Brain microvascular endothelial cell (primary cell): ENCODE measurements at regions not wholly inside any gene's neighbourhood (a gene's known extent, or its start where the extent isn't known, plus 50 kb on each side); places are given as distances from the start of the nearest gene placed in this dataset.

ENCODE experiments used
- DNase-seq: peaks from one replicate; pipeline ENCODE4 v3.0.0-alpha.2; 2020
- H3K27ac ChIP-seq: fragments of 250-450 bp; sonication (Bioruptor Pico); 2 replicates; pipeline ENCODE4 v1.5.1; 2020; ENCODE audit warnings: mild to moderate bottlenecking, moderate library complexity
- H3K27me3 ChIP-seq: fragments of 250-450 bp; sonication (Bioruptor Pico); replicated peaks from 2 replicates; pipeline ENCODE4 v1.5.1; 2020; ENCODE audit warnings: mild to moderate bottlenecking
- H3K36me3 ChIP-seq: fragments of 250-450 bp; sonication (Bioruptor Pico); replicated peaks from 2 replicates; pipeline ENCODE4 v1.5.1; 2020; ENCODE audit warnings: mild to moderate bottlenecking
- H3K4me3 ChIP-seq: 2 replicates; pipeline ENCODE4 v1.5.1; 2011; ENCODE audit warnings: low read depth, mild to moderate bottlenecking, control low read depth, low read length, moderate library complexity
- in situ Hi-C: cut with HindIII; loops from 2 replicates; pipeline ENCODE4 v1.10.0; 2017; ENCODE audit warnings: low sequenced_read_pairs, low pct_ligation_motif_present
- TF ChIP-seq, protein P1 (sequence below): IDR thresholded peaks from 2 replicates; pipeline ENCODE4 v1.5.1; 2011; ENCODE audit warnings: low read depth, mild to moderate bottlenecking, moderate library complexity, low read length, control low read depth, inconsistent platforms; ENCODE audit errors: missing control alignments

DNA sequence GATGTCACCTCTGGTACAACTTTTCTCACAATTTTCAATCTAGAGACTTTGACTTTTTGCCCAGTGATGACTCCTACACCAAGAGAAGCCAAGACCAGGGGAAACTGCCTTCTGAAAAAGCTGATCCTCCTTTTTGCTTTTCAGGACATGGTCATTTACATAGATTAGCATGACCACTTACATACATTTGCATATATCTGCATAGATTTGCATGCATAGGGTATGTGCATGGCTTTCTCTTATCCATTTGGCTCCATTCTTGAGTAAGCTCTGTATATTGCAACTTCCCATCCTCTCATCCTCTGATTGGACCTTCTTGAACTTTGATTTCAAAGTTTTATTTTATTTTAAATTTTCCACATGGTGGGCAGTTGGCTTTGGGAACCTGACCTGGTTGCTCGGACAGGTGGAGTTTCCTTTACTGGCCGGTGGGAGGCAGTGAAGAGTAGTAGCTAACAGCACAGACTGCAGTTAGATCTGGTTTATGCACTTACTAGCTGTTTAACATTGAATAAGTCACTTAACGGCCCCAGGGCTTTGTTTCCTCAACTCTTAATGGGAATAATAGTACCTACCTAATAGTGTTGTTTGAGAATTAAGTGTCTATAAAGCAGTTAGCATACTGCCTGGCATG is 92.9 kb downstream of the GPR139 start:
- no peak overlapping the region for H3K27ac ChIP-seq
- TF ChIP-seq, protein P1, sequence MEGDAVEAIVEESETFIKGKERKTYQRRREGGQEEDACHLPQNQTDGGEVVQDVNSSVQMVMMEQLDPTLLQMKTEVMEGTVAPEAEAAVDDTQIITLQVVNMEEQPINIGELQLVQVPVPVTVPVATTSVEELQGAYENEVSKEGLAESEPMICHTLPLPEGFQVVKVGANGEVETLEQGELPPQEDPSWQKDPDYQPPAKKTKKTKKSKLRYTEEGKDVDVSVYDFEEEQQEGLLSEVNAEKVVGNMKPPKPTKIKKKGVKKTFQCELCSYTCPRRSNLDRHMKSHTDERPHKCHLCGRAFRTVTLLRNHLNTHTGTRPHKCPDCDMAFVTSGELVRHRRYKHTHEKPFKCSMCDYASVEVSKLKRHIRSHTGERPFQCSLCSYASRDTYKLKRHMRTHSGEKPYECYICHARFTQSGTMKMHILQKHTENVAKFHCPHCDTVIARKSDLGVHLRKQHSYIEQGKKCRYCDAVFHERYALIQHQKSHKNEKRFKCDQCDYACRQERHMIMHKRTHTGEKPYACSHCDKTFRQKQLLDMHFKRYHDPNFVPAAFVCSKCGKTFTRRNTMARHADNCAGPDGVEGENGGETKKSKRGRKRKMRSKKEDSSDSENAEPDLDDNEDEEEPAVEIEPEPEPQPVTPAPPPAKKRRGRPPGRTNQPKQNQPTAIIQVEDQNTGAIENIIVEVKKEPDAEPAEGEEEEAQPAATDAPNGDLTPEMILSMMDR, result peak; percentile 19
- in situ Hi-C loops, result no loop called here

DNA sequence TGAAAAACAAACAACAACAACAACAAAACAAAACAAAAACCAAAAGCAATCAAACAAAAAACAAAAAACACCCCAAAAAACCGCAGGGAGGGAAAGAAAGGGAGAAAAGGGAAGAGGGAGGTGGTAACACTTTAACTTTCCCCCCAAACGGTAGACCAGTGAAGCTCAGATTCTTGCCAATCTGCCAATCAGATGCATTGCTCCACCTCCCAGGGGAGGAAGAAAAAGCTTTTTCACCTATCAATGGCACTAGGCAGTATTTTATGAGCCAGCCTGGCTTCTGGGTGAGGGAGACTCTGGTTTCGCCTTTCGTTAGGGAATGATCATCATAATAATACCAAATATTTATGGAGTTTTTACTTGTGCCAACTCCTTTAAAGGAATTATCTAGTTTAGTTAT is 94.1 kb downstream of the GPR139 start:
- TF ChIP-seq, protein P1, result no peak
- H3K36me3 ChIP-seq, result no peaks in the 10 kb centered on the region
- no peak for DNase-seq
- no peak overlapping the region for H3K4me3 ChIP-seq
- H3K27ac ChIP-seq, result no peak overlapping the region
- no peaks in the 10 kb centered on the region for H3K27me3 ChIP-seq
- in situ Hi-C loops, result no loop called here

More for the DNA sequence above, 92.9 kb downstream of the GPR139 start:
- H3K4me3 ChIP-seq, result no peak overlapping the region
- DNase-seq, result no peak
- no peaks in the 10 kb centered on the region for H3K36me3 ChIP-seq
- H3K27me3 ChIP-seq, result no peaks in the 10 kb centered on the region

- no peak overlapping the region for H3K27ac ChIP-seq
- in situ Hi-C loops, result no loop called here
- H3K36me3 ChIP-seq, result no peaks in the 10 kb centered on the region
- no peaks in the 10 kb centered on the region for H3K27me3 ChIP-seq
- DNase-seq, result no peak
- no peak overlapping the region for H3K4me3 ChIP-seq
- TF ChIP-seq, protein P1, result no peak
These were observed 90.0 kb upstream of the GPRC5B start for GRCh38 chr16:19974607-19975006.

GRCh38 chr16:19972111-19972510 is 87.5 kb upstream of the GPRC5B start:
- Histone ChIP-seq H3K27ac (no peak overlapping the region), H3K36me3 (no peaks in the 10 kb centered on the region), H3K4me3 (no peak overlapping the region), H3K27me3 (no peaks in the 10 kb centered on the region)
- no peak for DNase-seq
- TF ChIP-seq, protein P1, result no peak
- in situ Hi-C loops, result no loop called here

- in situ Hi-C loops, result no loop called here
- no peaks in the 10 kb centered on the region for H3K36me3 ChIP-seq
- no peak overlapping the region for H3K27ac ChIP-seq
- no peak overlapping the region for H3K4me3 ChIP-seq
- TF ChIP-seq, protein P1, result no peak
- DNase-seq, result no peak
- H3K27me3 ChIP-seq, result no peaks in the 10 kb centered on the region
These were observed 84.4 kb upstream of the GPRC5B start for GRCh38 chr16:19968891-19969683.

DNA sequence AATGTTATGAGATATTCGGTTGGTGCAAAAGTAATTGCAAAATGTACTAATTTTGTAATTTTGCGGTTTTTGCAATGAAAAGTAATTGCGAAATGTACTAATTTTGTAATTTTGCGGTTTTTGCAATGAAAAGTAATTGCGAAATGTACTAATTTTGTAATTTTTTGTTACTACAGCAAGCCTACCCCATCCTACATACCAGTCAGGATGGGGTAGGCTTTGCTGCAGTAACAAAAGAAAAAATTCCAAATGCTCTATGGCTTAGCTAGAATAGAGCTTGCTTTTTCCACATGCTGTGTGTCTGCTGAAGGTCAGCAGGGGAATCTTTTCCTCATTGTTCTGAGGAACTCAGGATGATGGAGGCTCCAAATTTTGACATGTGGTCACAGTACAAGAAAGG is 83.3 kb upstream of the GPRC5B start:
- TF ChIP-seq, protein P1, result no peak
- Histone ChIP-seq H3K27me3 (no peaks in the 10 kb centered on the region), H3K36me3 (no peaks in the 10 kb centered on the region), H3K4me3 (no peak overlapping the region), H3K27ac (no peak overlapping the region)
- in situ Hi-C loops, result no loop called here
- DNase-seq, result no peak
